ENCODE measurements at regions not wholly inside any gene's neighbourhood (a gene's known extent, or its start where the extent isn't known, plus 50 kb on each side); places are given as distances from the start of the nearest gene placed in this dataset.

DNA sequence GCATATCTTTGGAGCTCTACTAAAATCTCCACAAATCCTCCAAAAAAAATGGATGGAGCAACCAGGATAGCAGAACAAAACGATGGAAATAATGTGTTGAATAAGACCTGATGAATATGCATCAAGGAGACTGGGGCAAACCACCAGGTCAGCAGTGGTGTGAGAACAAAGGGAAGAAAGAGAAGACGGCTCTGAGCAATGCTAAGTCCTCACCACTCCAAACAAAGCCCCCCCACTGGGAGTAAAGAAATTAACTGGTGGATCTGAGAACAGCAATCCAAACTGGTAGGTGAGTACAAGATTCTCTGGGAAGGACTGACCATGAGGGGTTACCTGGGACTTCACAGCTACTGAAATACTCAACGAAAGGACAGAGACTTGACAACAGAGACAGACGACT, 977.3 kb downstream of the TBL1XR1 start:
- TF ChIP-seq ZNF274 (IDR thresholded peaks at IDR 0.05; ENCODE audit: low read depth, low read length) (no peak), YY1 (IDR thresholded peaks at IDR 0.05; ENCODE audit: insufficient read depth, insufficient read length) (no peak)
